PC-9 (cell line): ENCODE measurements at regions not wholly inside any gene's neighbourhood (a gene's known extent, or its start where the extent isn't known, plus 50 kb on each side); places are given as distances from the start of the nearest gene placed in this dataset.

ENCODE experiments used
- CTCF ChIP-seq: fragments of 200-600 bp; sonication (generic); conservative IDR thresholded peaks from 2 replicates; pipeline ENCODE4 v1.6.1; 2017; ENCODE audit warnings: mixed run types, antibody characterized with exemption, mild to moderate bottlenecking, moderate library complexity
- EZH2 ChIP-seq: fragments of 200-600 bp; sonication (generic); IDR thresholded peaks from 2 replicates; pipeline ENCODE4 v1.8.0; 2017; ENCODE audit warnings: antibody characterized with exemption, low read depth

- TF ChIP-seq CTCF (no peak), EZH2 (no peak)
Observed at GRCh38 chr4:111701102-111701501, 444.2 kb upstream of the FAM241A start.
